GM18951 (cell line): ENCODE measurements at regions not wholly inside any gene's neighbourhood (a gene's known extent, or its start where the extent isn't known, plus 50 kb on each side); places are given as distances from the start of the nearest gene placed in this dataset.
"Not testable (repeated sequence)": the region's sequence is repeated elsewhere in the genome, so short reads cannot be mapped to it uniquely, and the experiment has no call there.

Source experiments
- POLR2A ChIP-seq: IDR thresholded peaks from 4 replicates; pipeline ENCODE4 v1.6.1; 2011; ENCODE audit warnings: mild to moderate bottlenecking; ENCODE audit not compliant: insufficient read length, insufficient read depth; ENCODE audit errors: extremely low read depth
- in situ Hi-C: fragments of 300-500 bp; cut with MboI; formaldehyde crosslinking; loops from one replicate; pipeline ENCODE4 v1.12.0; 2022; ENCODE audit warnings: low sequenced_read_pairs, mixed read lengths, inconsistent platforms; ENCODE audit not compliant: unreplicated experiment

DNA sequence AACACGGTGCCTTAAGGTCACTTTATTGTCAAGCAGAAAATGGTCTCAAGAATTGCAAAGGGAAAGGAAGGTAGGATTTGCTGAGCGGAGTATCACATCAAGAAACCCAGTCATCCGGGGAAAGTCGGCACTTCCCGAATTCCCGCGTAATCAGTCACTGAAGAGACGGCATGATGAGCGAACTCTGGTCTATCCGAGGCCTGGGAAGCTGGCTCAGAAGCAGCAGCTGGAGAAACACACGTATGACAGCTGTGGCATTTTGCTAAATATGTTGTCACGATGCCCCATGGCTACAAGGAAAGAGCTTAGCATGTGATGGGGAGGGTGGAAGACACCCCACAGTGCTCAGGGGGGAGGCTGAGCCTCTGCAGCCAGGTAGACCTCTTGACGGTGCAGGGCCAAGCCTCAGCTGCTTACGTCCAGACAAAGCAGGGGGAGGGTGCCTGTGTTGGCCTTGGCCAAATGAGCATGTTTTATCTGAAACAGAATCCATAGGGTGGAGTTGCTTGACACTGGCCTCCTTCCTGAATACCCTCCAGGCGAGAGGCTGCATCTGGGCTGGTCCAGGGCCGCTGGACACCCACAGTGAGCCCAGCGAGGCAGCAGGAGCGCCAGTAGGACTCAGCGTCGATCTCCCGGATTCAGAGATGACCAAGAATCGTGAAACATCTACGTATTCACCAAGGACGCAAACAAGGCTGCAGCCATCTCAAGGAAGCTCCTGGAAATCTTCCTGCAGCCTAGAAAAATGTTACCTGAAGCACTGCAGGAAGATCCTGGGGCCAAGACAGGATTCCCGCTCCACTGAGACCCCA is 118.8 kb upstream of the AFDN start:
- in situ Hi-C loops, result no loop called here
- no peak for TF ChIP-seq POLR2A

DNA sequence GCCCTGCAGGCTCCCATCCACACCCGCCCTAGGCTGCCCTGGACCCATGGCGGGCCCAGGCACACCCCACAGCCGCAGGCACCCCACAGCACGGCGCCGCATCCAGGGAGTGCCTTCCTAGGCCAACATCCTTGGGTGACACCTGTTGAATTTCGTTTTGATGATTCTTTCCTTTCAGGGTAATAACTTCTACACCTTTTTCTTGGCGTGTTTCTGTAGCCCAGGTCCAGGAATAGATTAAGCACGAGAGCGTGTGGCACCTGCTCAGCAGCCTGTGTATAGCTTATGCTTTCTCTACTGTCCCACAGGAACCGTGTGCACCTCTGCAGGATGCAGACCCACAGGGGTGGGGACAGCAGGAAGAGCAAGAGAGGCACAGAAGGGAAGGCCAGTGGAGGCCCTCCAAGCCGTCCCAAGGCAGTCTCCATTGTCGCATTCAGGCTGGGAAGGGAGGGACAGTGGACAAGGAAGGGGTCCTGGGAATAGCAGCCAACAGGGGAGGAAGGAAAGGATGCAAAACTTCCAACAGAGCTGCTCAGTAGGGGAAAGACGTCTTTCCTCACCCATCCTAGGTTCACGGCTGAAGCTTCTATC is 118.1 kb upstream of the AFDN start:
- no peak for TF ChIP-seq POLR2A
- in situ Hi-C loops, result no loop called here

DNA sequence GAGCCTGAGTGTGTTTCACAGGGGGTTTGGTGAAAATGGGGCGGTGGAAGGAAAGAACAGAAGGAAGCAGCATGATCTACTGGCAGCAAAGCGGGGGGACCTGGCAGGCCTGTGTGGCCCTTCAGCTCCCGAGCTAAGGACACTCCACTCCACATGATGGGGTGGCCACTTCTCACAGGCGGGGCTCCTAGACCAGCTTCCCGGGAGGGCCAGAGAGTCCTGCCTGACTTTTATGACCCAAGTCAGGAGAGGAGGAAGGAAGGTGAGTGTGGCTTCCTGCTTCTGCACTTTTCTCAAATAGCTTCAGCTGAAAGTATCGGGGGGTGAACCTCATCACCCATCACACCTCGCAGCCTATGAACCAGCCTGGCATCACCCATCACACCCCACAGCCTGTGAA is 117.5 kb upstream of the AFDN start:
- in situ Hi-C loops, result no loop called here
- TF ChIP-seq POLR2A, result no peak

DNA sequence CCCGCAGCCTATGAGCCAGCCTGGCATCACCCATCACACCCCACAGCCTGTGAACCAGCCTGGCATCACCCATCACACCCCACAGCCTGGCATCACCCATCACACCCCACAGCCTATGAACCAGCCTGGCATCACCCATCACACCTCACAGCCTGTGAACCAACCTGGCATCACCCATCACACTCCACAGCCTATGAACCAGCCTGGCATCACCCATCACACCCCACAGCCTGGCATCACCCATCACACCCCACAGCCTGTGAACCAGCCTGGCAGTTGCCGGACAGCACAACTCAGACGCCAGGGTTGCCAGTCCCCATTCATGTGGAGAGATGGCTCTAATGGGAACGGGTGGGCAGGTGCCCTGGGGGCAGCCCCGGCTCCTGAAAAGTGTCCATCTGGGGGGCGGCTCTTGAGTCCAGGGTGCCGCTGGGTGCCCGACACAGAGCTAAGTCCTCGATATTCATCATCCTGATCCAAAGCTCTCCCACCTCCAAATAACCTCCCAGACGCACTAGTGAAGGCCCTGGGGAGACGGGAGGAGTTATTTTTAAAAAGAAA is 116.9 kb upstream of the AFDN start:
- in situ Hi-C loops, result not testable (repeated sequence)

DNA sequence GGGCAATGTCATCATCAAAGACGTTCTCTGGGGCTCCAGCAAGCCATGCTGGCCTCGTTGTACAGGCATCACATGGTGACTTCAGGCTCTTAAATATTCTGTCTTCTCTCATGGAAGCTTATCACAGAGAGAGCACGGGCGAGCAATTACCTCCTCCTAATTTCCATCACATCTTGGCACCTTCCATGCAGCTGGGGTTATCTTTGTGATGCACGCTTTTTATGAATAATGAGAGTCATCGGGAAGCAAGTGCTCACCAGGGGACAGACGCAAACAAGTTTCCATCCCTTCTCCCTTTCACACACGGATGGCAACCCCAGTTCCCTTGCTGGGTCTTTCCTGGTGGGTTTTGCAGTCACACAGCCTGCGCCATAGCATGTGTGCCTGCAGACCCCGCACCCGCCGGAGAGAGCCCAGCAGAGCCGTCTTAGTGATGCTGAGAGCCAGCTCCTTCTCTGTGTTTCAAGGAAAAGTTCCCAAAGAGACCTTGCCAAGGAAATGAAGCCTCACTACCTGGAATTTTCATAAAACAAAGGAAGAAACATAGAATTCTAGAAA is 116.3 kb upstream of the AFDN start:
- TF ChIP-seq POLR2A, result no peak
- in situ Hi-C loops, result no loop called here

DNA sequence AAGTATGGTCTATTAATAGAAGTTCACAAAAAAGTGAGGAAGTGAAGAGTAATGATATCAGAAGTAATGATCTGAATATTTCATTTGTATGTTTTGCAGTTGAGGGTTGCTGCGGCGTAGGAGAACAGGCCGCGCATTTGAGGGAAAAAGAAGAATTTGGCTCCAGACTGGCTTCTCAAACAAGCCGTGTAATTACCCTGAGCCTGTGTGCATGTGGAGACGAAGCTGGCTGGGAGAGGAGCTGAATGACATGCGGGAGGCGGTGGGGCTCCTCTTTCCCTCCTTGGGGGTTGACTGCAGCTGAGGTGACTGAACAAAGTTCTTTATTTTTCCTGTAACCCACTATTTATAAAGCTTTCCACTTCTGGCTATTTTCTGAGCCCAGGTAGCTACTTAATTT is 115.5 kb upstream of the AFDN start:
- TF ChIP-seq POLR2A, result no peak
- in situ Hi-C loops, result no loop called here

DNA sequence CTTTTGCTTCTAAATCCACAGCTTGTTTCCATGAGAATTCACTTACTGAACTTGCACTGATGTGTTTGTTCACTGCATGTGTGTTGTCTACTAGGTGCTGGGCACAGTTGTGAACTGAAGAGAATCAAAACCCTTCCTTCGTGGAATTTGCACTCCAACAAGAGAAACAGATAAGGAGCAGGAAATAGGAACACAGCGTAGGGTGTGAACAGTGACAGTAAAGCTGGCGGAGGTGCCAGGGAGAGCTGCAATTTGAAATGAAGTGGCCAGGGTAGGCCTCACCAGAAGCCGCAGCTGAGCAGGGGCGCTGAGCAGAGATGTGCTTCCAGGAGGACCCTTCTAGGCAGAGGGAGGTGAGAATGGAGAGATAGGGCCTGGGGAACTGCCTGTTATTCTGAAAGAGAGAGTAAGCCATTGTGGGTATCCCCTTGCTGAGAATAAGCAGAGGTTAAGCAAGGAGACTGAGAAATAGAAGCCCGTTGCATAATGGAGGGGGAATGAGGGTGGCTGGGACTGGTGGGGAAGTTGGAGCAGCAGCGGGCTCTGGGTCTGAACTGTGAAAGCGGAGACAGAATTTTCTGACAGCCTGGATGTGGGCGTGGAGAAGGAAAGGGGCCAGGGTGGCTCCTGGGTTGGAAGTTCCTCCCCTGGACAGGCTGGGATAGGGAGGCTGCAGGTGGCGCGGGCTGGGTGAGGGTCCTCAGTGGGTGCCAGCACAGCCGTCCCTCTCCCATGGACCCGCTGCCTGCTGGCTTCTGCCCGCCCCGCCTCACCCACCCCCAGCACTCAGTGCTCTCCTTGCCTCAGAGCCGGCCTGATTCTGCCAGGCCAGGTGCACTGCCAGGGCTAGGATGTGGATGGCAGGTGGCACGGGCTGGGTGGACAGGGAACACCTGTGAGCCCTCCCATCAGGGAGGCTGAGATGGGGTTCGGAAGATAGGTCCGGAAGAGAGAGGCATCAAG is 114.7 kb upstream of the AFDN start:
- TF ChIP-seq POLR2A, result no peak
- in situ Hi-C loops, result no loop called here

DNA sequence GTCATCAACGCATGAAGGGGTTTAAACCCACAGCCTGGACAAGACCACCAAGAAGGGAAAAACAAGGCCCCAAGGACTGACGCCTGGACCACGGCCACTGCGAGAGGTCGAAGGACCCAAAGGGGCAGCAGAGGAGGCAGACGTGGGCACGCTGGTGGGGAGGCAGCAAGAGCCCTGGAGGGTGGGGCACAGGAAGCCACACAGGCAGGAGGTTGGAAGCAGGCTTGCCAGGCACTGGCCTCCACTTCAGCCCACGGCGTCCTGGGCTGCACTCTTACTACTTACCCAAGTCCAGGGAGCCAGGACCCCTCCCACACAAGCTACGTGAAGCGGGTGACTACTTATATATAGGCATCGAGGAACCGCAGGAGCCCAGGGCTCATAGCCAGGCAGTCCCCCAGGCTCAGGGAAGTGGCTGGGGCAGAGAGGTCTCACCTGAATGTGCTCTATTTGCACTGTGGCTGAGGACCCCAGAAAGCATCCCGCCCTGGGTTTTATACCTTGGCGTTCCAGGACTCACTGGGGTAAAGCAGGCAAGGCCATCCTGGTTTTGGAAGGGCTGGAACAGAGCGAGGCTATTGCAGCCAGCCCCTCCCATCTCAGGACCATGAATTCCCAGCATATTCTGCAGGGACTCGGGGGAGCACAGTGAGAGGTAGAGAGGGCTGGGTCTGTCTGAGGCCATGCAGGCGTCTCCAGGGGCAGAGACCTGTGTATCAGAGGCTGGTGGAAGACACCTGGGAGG is 113.8 kb upstream of the AFDN start:
- TF ChIP-seq POLR2A, result no peak
- in situ Hi-C loops, result no loop called here

DNA sequence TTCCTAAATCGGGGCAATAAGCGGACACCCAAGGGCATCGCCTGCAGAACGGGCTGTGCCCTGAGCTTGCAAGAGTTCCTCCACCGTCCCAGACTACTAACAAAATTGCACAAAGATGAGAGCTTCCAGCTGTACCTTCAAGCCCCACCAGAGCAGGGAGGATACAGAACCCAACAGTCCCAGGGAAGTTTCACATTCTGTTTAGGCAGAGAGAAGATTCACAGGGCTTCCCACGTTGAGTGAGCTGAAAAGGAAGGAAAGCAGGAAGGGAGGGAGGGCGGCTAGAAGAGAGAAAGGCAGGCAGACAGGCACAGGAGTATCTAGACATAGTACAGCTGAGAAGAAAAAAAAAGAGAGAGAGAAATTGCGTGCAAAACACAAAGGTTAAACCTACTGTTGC is 112.6 kb upstream of the AFDN start:
- TF ChIP-seq POLR2A, result no peak
- in situ Hi-C loops, result no loop called here

DNA sequence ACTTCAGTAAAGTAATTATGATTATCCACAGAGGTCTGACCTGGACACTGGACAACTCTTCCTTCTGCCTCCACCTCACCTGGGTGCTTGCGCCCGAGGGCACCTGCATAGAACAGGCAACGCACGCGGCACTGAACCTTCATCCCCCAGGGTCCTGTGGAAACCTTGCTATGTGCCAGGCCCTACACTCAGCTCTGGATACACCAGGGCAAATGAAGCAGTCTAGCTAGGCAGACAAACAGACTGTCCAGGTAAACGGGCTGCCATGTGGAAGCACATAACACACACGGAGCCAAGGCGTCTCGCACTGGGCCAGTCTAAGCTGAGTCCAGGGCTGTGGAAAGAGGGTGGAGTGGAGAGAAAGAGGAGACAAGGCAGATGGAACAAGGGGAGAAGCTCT is 109.3 kb upstream of the AFDN start:
- TF ChIP-seq POLR2A, result no peak
- in situ Hi-C loops, result no loop called here

DNA sequence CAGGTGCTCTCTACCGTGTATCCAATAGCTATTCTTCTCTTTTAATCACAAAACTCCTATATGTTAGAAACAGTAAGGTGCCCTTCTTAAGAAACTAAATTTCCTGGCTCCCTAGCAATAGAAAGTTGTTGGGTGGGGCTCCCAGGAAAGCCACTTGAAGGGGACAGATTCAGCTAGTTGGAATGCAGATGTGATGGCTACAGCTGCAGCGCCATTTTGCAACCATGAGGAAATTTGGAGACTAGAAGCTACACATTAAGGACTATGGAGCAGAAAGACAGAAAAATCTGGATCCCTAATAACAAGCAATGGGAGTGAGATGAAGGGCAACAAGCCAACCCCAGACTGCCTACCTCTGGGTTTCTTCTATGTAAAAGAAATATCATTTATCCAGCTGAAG is 108.8 kb upstream of the AFDN start:
- no peak for TF ChIP-seq POLR2A
- in situ Hi-C loops, result no loop called here

DNA sequence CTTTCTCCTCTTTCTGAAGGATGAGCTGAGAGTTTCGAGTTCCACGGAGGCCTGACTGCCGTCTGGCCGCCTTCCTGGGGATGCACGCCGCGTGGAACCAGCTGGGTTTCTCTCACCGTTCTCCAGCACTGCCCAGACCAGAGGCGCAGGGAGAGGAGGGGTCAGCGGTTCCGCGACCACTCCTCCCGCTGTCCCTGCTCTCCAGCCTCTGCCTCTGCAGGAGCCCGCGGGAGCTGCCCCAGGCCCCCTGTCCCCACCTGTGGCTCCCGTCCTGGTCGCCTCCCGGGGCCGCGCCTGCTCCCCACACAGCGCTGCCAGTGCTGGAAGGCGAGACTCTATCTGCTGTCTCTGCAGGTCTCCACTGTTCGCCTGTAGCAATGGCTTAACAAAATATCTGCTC is 106.8 kb upstream of the AFDN start:
- TF ChIP-seq POLR2A, result no peak

More for the DNA sequence above, 106.8 kb upstream of the AFDN start:
- in situ Hi-C loops, result no loop called here
